Lower leg skin (tissue), 3 donors: ENCODE measurements at regions not wholly inside any gene's neighbourhood (a gene's known extent, or its start where the extent isn't known, plus 50 kb on each side); places are given as distances from the start of the nearest gene placed in this dataset.

Experiments
- CTCF ChIP-seq, 3 donors: fragments of 450-650 bp; IDR thresholded peaks; one replicate each; pipeline ENCODE4 v1.5.1; 2016; ENCODE audit warnings: antibody characterized with exemption in 3 of 3, mild to moderate bottlenecking in 3 of 3, moderate library complexity in 2 of 3
- POLR2A ChIP-seq, 2 donors: fragments of 450-650 bp; IDR thresholded peaks; one replicate each; pipeline ENCODE4 v1.6.1; 2016 to 2017; ENCODE audit warnings: antibody characterized with exemption in 2 of 2, mild to moderate bottlenecking in 1 of 2, moderate library complexity in 1 of 2

DNA sequence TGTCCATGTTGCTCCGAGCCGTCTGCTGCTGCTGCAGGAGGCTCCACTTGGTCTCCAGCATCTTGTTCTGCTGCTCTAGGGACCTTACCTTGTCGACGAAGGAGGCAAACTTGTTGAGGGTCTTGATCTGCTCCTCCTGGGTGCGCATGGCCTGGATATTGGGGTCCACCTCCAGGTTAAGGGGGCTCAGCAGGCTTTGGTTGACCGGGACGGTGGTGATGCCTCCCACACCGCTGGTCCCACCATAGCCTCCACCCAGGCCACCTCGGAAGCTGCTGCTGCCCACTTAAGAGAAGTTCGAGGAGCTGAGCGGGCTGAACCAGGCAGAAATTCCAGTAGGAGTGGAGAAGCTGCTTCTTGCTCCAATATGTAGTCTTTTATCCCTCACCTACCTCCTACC is 180.7 kb upstream of the SYNPR start:
- no peak for TF ChIP-seq POLR2A (IDR thresholded peaks at IDR 0.05)
- no peak for TF ChIP-seq CTCF (IDR thresholded peaks at IDR 0.05)
